GM12878 (cell line): ENCODE measurements at regions not wholly inside any gene's neighbourhood (a gene's known extent, or its start where the extent isn't known, plus 50 kb on each side); places are given as distances from the start of the nearest gene placed in this dataset.

ENCODE experiments used
- ATAC-seq: fragments of 200-7000 bp; cut with Tn5 transposase; 3 replicates; pipeline ENCODE4 v1.9.1; 2020; ENCODE audit warnings: mild to moderate bottlenecking, moderate library complexity
- BruUV-seq: library from RNA; stranded (reverse); fragments of 400-500 nt; replicated peaks from 2 replicates; lab custom pipeline; 2021; lab: Mats Ljungman, UMichigan
- CTCF ChIA-PET: fragments of 300-600 bp; sonication (Branson Sonifier 250); formaldehyde crosslinking; extraction: SDS; loops from one replicate; lab custom pipeline; 2021; ENCODE audit warnings: inconsistent platforms; lab: Yijun Ruan, JAX
- POLR2A ChIA-PET: fragments of 350-600 bp; formaldehyde crosslinking; extraction: SDS; loops from one replicate; lab custom pipeline; 2021; ENCODE audit warnings: inconsistent platforms; lab: Charles Lee
- RAD21 ChIA-PET: fragments of 300-600 bp; sonication (Branson Sonifier 250); formaldehyde crosslinking; loops from one replicate; lab custom pipeline; 2023; ENCODE audit warnings: antibody characterized with exemption; ENCODE audit not compliant: unreplicated experiment; lab: Charles Lee
- SMC1A ChIA-PET: fragments of 300-600 bp; sonication (Branson Sonifier 250); formaldehyde crosslinking; loops from one replicate; lab custom pipeline; 2023; ENCODE audit not compliant: unreplicated experiment, uncharacterized antibody; lab: Charles Lee
- DNase-seq: peaks from one replicate; pipeline ENCODE4 v3.0.0-alpha.2; 2011; ENCODE audit warnings: low read depth, low spot score
- FAIRE-seq: peaks from 3 replicates; lab custom pipeline; 2011; peaks lifted over from hg19 to GRCh38; lab: Jason Lieb, UNC
- H2AFZ ChIP-seq: 2 replicates; pipeline ENCODE4 v1.6.0; 2011; ENCODE audit warnings: low read depth, low read length, control low read depth; ENCODE audit not compliant: control insufficient read depth
- H3K27ac ChIP-seq: 2 replicates; pipeline ENCODE4 v1.5.1; 2011; ENCODE audit warnings: control low read depth; ENCODE audit not compliant: control insufficient read depth, insufficient read depth
- H3K27me3 ChIP-seq, 2 experiments: replicated peaks in 1 of 2; 2 replicates each; pipeline versions ENCODE4 v1.6.0 to v1.6.1; 2011; ENCODE audit warnings: low read length in 1 of 2; ENCODE audit not compliant: control insufficient read depth in 2 of 2, insufficient read depth in 2 of 2
- H3K36me3 ChIP-seq, 2 experiments: 2 replicates each; pipeline ENCODE4 v1.5.1; 2011; ENCODE audit warnings: low read length in 1 of 2; ENCODE audit not compliant: control insufficient read depth in 2 of 2, insufficient read depth in 2 of 2
- H3K4me1 ChIP-seq: 2 replicates; pipeline ENCODE4 v1.6.1; 2011; ENCODE audit warnings: mild to moderate bottlenecking, low read length, moderate library complexity, mixed read lengths; ENCODE audit not compliant: control insufficient read depth, insufficient read depth
- H3K4me2 ChIP-seq: 2 replicates; pipeline ENCODE4 v1.6.0; 2011; ENCODE audit warnings: control low read depth; ENCODE audit not compliant: control insufficient read depth, insufficient read depth
- H3K4me3 ChIP-seq: fragments of 200-600 bp; sonication (generic); 2 replicates; pipeline ENCODE4 v1.5.1; 2016
- H3K79me2 ChIP-seq: 2 replicates; pipeline ENCODE4 v1.6.0; 2011; ENCODE audit warnings: low read length; ENCODE audit not compliant: control insufficient read depth, insufficient read depth
- H3K9ac ChIP-seq: 2 replicates; pipeline ENCODE4 v1.8.0; 2011; ENCODE audit warnings: low read length, control low read depth, mixed read lengths; ENCODE audit not compliant: control insufficient read depth, insufficient read depth
- H3K9me3 ChIP-seq: replicated peaks from 3 replicates; pipeline ENCODE4 v1.5.1; 2011; ENCODE audit warnings: mild to moderate bottlenecking, low read length; ENCODE audit not compliant: control insufficient read depth, insufficient read depth
- H4K20me1 ChIP-seq: 2 replicates; pipeline ENCODE4 v1.6.0; 2011; ENCODE audit not compliant: control insufficient read depth, insufficient read depth
- ASH2L ChIP-seq: fragments of 300-600, 200-600 bp; sonication (generic); IDR thresholded peaks from 2 replicates; pipeline ENCODE4 v1.6.1; 2017; ENCODE audit warnings: low read depth, mild to moderate bottlenecking, borderline replicate concordance
- ESRRA ChIP-seq: IDR thresholded peaks from 2 replicates; pipeline ENCODE4 v1.6.1; 2012; ENCODE audit warnings: mild to moderate bottlenecking, low read length, improper control_type of control experiment
- IKZF1 ChIP-seq: fragments of 450-650 bp; conservative IDR thresholded peaks from 2 replicates; pipeline ENCODE4 v1.6.1; 2017; ENCODE audit warnings: antibody characterized with exemption, mild to moderate bottlenecking
- SMAD1 ChIP-seq: fragments of 450-650 bp; IDR thresholded peaks from 2 replicates; pipeline ENCODE4 v1.6.1; 2018; ENCODE audit warnings: mild to moderate bottlenecking, low read depth; ENCODE audit not compliant: partially characterized antibody
- SP1 ChIP-seq: IDR thresholded peaks from one replicate; pipeline ENCODE4 v1.6.1; 2011; ENCODE audit warnings: low read depth, low read length
- WRNIP1 ChIP-seq: IDR thresholded peaks from 2 replicates; pipeline ENCODE4 v1.6.1; 2011; ENCODE audit warnings: low read depth, low read length, improper control_type of control experiment, borderline replicate concordance
- YY1 ChIP-seq: IDR thresholded peaks from 2 replicates; pipeline ENCODE4 v1.6.1; 2011; ENCODE audit warnings: low read depth, mild to moderate bottlenecking, low read length
- WGBS: methylation state at CpG from one replicate; pipeline ENCODE4 v1.1.6; 2016; ENCODE audit warnings: low lambda C conversion rate; ENCODE audit not compliant: insufficient replicate concordance, insufficient coverage; ENCODE audit errors: missing lambda C conversion rate; 5-methylcytosine and 5-hydroxymethylcytosine counted together
- in situ Hi-C: fragments of 300-500 bp; cut with MboI; formaldehyde crosslinking; loops from 9 replicates; pipeline ENCODE4 v1.14.3; 2018; ENCODE audit warnings: mixed read lengths
- intact Hi-C: fragments of 100-400 bp; cut with micrococcal nuclease; formaldehyde crosslinking; loops from one replicate; pipeline ENCODE4 v1.14.2; 2022; ENCODE audit not compliant: unreplicated experiment
- TF ChIP-seq, protein P1 (sequence below): fragments of 150-350 bp; IDR thresholded peaks from 2 replicates; pipeline ENCODE4 v1.6.1; 2014; ENCODE audit warnings: mild to moderate bottlenecking, low read depth, low read length
- TF ChIP-seq, protein P2 (sequence below): fragments of 450-650 bp; IDR thresholded peaks from 2 replicates; pipeline ENCODE4 v1.6.1; 2017; ENCODE audit warnings: mild to moderate bottlenecking, moderate library complexity
- TF ChIP-seq, protein P3 (sequence below): IDR thresholded peaks from 2 replicates; pipeline ENCODE4 v1.6.1; 2011; ENCODE audit warnings: low read depth, mild to moderate bottlenecking, low read length, moderate library complexity, borderline replicate concordance; ENCODE audit errors: extremely low read depth
- TF ChIP-seq, protein P4 (sequence below): IDR thresholded peaks from 2 replicates; pipeline ENCODE4 v1.6.1; 2012; ENCODE audit warnings: low read length, inconsistent platforms
- TF ChIP-seq, protein P5 (sequence below): IDR thresholded peaks from 2 replicates; pipeline ENCODE4 v1.6.1; 2011; ENCODE audit warnings: borderline replicate concordance, low read depth, mild to moderate bottlenecking, moderate library complexity, mixed read lengths, low read length; ENCODE audit not compliant: insufficient read depth; ENCODE audit errors: extremely low read length

DNA sequence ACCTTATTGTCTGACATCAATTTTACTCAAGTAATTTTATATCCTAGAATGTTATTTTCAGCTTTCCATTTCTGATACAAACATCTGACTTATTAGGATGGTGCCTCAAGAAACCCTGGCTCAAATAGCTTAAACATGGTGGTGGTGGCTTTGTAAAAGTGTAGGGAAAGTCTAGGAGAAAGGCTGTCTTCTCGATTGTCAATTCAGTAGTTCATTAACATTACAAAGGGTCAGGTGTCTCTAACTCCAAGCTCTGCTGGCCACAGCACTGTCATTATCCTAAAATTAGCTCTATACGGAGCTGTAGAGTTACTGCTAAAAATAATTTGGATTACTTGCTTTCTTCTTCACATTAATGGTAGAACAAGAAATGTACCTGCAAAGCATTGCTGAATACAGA lies 1360.1 kb upstream of the CDH6 start (continued):
- TF ChIP-seq ESRRA (no peak), ASH2L (no peak), IKZF1 (no peak)

DNA sequence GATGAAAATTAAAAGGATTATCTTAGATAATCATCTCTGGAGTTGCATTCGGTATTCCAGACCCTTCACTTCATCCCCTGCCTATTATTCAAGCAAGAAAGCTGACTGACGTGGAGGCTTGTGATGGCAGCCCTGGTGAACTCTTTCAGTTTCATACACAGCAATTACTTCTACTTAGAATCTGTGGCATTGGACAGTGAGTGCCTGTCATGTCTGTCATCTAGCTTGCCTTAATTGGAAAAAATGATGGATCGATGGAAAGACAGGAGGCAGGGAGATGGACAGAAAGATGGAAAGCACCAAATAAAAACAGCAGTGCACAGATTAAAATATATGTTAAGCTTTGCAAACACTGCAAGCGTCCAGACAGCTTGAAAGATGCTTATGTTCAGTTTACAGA lies 1371.0 kb upstream of the CDH6 start:
- SMC1A ChIA-PET, result interaction anchor here (0.6 kb wide), 1 partner anchor 50 kb away, joined by 3 read pairs; no protein-coding TSS in a partner anchor
- no peaks in the 10 kb centered on the region for H3K27me3 ChIP-seq
- no TSS peak for BruUV-seq
- H3K9me3 ChIP-seq, result no peaks in the 10 kb centered on the region
- H3K9ac ChIP-seq, result no peak overlapping the region
- CTCF ChIA-PET, result interaction anchor here (1.1 to 1.6 kb wide), 2 partner anchors 9 to 11 kb away, joined by 3 read pairs; no protein-coding TSS in a partner anchor
- in situ Hi-C loops, result no loop called here
- DNase-seq, result no peak
- ATAC-seq, result no peak
- no peak overlapping the region for H3K4me3 ChIP-seq
- intact Hi-C loops, result no loop called here
- WGBS, result 7% methylated on average over 4 of the region's 4 CpGs
- no peaks in the 10 kb centered on the region for H4K20me1 ChIP-seq
- no peak for FAIRE-seq
- no peak overlapping the region for H3K27ac ChIP-seq
- H3K4me1 ChIP-seq, result no peaks in the 10 kb centered on the region
- RAD21 ChIA-PET, result no interaction called here
- H3K36me3 ChIP-seq, result no peaks in the 10 kb centered on the region
- POLR2A ChIA-PET, result no interaction called here
- H2AFZ ChIP-seq, result no peak overlapping the region
- H3K4me2 ChIP-seq, result no peak overlapping the region
- no peaks in the 10 kb centered on the region for H3K79me2 ChIP-seq
- TF ChIP-seq YY1, result no peak
- no peak for TF ChIP-seq SP1
- no peak for TF ChIP-seq WRNIP1
- TF ChIP-seq, protein P1, sequence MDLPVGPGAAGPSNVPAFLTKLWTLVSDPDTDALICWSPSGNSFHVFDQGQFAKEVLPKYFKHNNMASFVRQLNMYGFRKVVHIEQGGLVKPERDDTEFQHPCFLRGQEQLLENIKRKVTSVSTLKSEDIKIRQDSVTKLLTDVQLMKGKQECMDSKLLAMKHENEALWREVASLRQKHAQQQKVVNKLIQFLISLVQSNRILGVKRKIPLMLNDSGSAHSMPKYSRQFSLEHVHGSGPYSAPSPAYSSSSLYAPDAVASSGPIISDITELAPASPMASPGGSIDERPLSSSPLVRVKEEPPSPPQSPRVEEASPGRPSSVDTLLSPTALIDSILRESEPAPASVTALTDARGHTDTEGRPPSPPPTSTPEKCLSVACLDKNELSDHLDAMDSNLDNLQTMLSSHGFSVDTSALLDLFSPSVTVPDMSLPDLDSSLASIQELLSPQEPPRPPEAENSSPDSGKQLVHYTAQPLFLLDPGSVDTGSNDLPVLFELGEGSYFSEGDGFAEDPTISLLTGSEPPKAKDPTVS, result no peak
- TF ChIP-seq, protein P2, sequence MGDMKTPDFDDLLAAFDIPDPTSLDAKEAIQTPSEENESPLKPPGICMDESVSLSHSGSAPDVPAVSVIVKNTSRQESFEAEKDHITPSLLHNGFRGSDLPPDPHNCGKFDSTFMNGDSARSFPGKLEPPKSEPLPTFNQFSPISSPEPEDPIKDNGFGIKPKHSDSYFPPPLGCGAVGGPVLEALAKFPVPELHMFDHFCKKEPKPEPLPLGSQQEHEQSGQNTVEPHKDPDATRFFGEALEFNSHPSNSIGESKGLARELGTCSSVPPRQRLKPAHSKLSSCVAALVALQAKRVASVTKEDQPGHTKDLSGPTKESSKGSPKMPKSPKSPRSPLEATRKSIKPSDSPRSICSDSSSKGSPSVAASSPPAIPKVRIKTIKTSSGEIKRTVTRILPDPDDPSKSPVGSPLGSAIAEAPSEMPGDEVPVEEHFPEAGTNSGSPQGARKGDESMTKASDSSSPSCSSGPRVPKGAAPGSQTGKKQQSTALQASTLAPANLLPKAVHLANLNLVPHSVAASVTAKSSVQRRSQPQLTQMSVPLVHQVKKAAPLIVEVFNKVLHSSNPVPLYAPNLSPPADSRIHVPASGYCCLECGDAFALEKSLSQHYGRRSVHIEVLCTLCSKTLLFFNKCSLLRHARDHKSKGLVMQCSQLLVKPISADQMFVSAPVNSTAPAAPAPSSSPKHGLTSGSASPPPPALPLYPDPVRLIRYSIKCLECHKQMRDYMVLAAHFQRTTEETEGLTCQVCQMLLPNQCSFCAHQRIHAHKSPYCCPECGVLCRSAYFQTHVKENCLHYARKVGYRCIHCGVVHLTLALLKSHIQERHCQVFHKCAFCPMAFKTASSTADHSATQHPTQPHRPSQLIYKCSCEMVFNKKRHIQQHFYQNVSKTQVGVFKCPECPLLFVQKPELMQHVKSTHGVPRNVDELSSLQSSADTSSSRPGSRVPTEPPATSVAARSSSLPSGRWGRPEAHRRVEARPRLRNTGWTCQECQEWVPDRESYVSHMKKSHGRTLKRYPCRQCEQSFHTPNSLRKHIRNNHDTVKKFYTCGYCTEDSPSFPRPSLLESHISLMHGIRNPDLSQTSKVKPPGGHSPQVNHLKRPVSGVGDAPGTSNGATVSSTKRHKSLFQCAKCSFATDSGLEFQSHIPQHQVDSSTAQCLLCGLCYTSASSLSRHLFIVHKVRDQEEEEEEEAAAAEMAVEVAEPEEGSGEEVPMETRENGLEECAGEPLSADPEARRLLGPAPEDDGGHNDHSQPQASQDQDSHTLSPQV, result no peak
- TF ChIP-seq, protein P3, sequence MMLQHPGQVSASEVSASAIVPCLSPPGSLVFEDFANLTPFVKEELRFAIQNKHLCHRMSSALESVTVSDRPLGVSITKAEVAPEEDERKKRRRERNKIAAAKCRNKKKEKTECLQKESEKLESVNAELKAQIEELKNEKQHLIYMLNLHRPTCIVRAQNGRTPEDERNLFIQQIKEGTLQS, result no peak
- TF ChIP-seq, protein P4, sequence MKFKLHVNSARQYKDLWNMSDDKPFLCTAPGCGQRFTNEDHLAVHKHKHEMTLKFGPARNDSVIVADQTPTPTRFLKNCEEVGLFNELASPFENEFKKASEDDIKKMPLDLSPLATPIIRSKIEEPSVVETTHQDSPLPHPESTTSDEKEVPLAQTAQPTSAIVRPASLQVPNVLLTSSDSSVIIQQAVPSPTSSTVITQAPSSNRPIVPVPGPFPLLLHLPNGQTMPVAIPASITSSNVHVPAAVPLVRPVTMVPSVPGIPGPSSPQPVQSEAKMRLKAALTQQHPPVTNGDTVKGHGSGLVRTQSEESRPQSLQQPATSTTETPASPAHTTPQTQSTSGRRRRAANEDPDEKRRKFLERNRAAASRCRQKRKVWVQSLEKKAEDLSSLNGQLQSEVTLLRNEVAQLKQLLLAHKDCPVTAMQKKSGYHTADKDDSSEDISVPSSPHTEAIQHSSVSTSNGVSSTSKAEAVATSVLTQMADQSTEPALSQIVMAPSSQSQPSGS, result no peak
- TF ChIP-seq SMAD1, result no peak
- TF ChIP-seq, protein P5, sequence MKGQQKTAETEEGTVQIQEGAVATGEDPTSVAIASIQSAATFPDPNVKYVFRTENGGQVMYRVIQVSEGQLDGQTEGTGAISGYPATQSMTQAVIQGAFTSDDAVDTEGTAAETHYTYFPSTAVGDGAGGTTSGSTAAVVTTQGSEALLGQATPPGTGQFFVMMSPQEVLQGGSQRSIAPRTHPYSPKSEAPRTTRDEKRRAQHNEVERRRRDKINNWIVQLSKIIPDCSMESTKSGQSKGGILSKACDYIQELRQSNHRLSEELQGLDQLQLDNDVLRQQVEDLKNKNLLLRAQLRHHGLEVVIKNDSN, result no peak
